ENCODE measurements at regions not wholly inside any gene's neighbourhood (a gene's known extent, or its start where the extent isn't known, plus 50 kb on each side); places are given as distances from the start of the nearest gene placed in this dataset.

DNA sequence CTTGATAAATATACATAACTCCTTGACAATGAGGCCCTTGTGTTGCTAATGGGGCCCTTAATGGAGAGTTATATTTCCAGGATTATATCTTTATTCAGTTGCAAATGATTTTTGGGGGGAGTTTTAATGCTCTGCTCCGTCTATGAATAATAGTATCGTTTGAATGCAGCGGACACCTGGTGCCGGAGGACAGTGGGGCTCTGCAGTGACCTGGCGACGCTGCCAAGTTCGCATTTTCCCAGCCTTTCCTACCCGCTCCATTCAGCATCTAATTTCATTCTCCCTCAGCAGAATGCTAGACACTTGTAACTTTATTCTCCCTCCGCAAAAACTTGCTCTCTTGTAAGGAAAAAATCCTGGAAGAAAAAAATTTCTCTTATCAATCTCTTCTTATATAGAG, 257.6 kb upstream of the SALL3 start:
- no peak overlapping the region for H3K4me3 ChIP-seq (ENCODE audit: low read depth, low read length)
- no peak for TF ChIP-seq CTCF (IDR thresholded peaks at IDR 0.05; ENCODE audit: insufficient read depth, low read length)
- DNase-seq (ENCODE audit: low read depth): no peak

DNA sequence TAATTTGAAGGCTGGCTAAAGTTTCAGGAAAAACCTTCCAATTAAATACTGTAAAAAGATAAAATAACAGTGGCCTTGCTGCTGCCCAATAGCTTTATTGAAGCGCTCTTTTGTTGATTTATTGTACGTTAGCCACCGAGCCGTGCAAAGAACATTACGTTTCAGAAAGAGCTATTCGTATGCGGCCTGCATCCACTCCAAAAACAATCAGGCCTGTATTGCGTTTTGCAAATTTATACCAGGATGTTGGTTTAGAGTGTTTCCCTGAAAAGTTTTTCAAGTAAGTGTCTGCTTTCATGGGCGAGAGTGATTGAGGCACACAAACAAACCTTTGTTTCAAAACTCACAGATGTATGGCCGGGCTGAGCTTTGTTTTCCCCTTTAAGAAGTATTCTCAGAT, 257.2 kb upstream of the SALL3 start:
- H3K4me3 ChIP-seq (ENCODE audit: low read depth, low read length): no peak overlapping the region
- DNase-seq (ENCODE audit: low read depth): no peak
- TF ChIP-seq CTCF (IDR thresholded peaks at IDR 0.05; ENCODE audit: insufficient read depth, low read length): no peak

DNA sequence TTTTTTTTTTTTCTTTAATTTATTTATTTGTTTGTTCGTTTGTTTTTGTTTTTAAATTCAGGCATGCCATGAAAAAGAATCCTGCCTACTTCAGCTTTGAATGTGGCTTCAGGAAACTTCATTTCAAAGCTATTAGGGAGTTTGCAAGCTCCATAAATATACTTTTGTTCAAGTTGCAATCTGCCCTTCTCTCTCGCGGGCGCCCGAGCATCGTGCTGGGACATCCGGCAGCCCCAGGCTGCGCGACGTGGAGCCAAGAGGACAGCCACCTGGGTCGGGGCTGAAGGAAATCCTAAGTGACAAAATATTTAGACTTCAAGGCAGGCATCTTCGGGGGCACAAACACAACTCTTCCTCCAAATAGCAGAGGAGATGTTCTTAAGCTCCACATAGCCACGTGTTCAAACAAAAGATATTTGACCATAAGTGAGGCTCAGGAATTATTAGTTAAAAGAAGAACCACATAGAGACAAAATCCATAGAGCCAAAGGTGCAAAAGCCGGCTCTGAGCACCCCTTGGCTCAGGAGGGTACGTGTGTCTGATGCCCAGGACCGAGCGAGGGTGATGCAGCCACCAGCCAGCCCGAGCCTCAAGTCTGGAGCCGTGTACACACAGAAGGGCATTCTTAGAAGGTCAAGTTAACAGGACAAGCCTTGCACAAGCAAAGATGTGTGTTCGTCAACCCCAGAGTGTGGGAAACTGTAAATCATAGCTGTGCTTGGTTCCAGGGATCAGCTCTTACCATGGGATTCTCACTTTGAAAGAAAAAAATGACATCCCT, 256.5 kb upstream of the SALL3 start:
- no peak for TF ChIP-seq CTCF (IDR thresholded peaks at IDR 0.05; ENCODE audit: insufficient read depth, low read length)
- no peak for DNase-seq (ENCODE audit: low read depth)
- no peak overlapping the region for H3K4me3 ChIP-seq (ENCODE audit: low read depth, low read length)

- H3K4me3 ChIP-seq (ENCODE audit: low read depth, low read length): no peak overlapping the region
- TF ChIP-seq CTCF (IDR thresholded peaks at IDR 0.05; ENCODE audit: insufficient read depth, low read length): no peak
Observed at GRCh38 chr18:78724214-78724914, 255.3 kb upstream of the SALL3 start.

GRCh38 chr18:78725426-78725825, 254.2 kb upstream of the SALL3 start:
- no peak for TF ChIP-seq CTCF (IDR thresholded peaks at IDR 0.05; ENCODE audit: insufficient read depth, low read length)
- no peak for DNase-seq (ENCODE audit: low read depth)

More at GRCh38 chr18:78724214-78724914, 255.3 kb upstream of the SALL3 start:
- DNase-seq (ENCODE audit: low read depth): no peak

GRCh38 chr18:78726326-78727056, 253.1 kb upstream of the SALL3 start:
- no peak overlapping the region for H3K4me3 ChIP-seq (ENCODE audit: low read depth, low read length)
- DNase-seq (ENCODE audit: low read depth): no peak
- TF ChIP-seq CTCF (IDR thresholded peaks at IDR 0.05; ENCODE audit: insufficient read depth, low read length): no peak

More at GRCh38 chr18:78725426-78725825, 254.2 kb upstream of the SALL3 start:
- no peak overlapping the region for H3K4me3 ChIP-seq (ENCODE audit: low read depth, low read length)

Data from fibroblast of the aortic adventitia (primary cell).